Fibroblast of lung (primary cell): ENCODE measurements at regions not wholly inside any gene's neighbourhood (a gene's known extent, or its start where the extent isn't known, plus 50 kb on each side); places are given as distances from the start of the nearest gene placed in this dataset.

ENCODE experiments used
- DNase-seq, 2 donors: peaks; one replicate each; pipeline versions ENCODE4 v3.0.0 to v3.0.0-alpha.2; 2010; ENCODE audit warnings: low read depth in 2 of 2
- H2AFZ ChIP-seq: 2 replicates; pipeline ENCODE4 v1.5.1; 2012; ENCODE audit warnings: low read length, control low read depth, inconsistent platforms
- H3K27ac ChIP-seq: 2 replicates; pipeline ENCODE4 v1.5.1; 2011; ENCODE audit warnings: low read length, control low read depth; ENCODE audit not compliant: insufficient read depth
- H3K27me3 ChIP-seq: 2 replicates; pipeline ENCODE4 v1.5.1; 2011; ENCODE audit warnings: mild to moderate bottlenecking, low read length; ENCODE audit not compliant: control insufficient read depth, insufficient read depth
- H3K36me3 ChIP-seq: 2 replicates; pipeline ENCODE4 v1.5.1; 2011; ENCODE audit warnings: low read length; ENCODE audit not compliant: control insufficient read depth, insufficient read depth
- H3K4me1 ChIP-seq: 2 replicates; pipeline ENCODE4 v1.5.1; 2011; ENCODE audit warnings: low read length; ENCODE audit not compliant: control insufficient read depth, insufficient read depth; ENCODE audit errors: extremely low read depth
- H3K4me2 ChIP-seq: 2 replicates; pipeline ENCODE4 v1.5.1; 2011; ENCODE audit warnings: low read length, control low read depth; ENCODE audit not compliant: insufficient read depth; ENCODE audit errors: extremely low read depth
- H3K4me3 ChIP-seq, 4 experiments: fragments of 200-600 bp in 1 of 4; sonication (generic) in 1 of 4; replicated peaks in 1 of 4; 2 replicates each; pipeline ENCODE4 v1.5.1; 2011 to 2016; ENCODE audit warnings: low read length in 4 of 4, low read depth in 3 of 4, mild to moderate bottlenecking in 3 of 4, control low read depth in 2 of 4, inconsistent platforms in 1 of 4, mixed read lengths in 1 of 4; ENCODE audit not compliant: insufficient read depth in 1 of 4; ENCODE audit errors: control extremely low read depth in 1 of 4
- H3K79me2 ChIP-seq: 2 replicates; pipeline ENCODE4 v1.5.1; 2012; ENCODE audit warnings: mild to moderate bottlenecking, low read length, inconsistent platforms; ENCODE audit not compliant: control insufficient read depth, insufficient read depth
- H3K9ac ChIP-seq: 2 replicates; pipeline ENCODE4 v1.5.1; 2011; ENCODE audit warnings: mild to moderate bottlenecking, low read length, control low read depth; ENCODE audit not compliant: insufficient read depth
- H3K9me3 ChIP-seq: 2 replicates; pipeline ENCODE4 v1.5.1; 2012; ENCODE audit warnings: low read depth, low read length; ENCODE audit not compliant: control insufficient read depth, insufficient read depth
- H4K20me1 ChIP-seq: 2 replicates; pipeline ENCODE4 v1.5.1; 2011; ENCODE audit warnings: low read length; ENCODE audit not compliant: control insufficient read depth, insufficient read depth; ENCODE audit errors: extremely low read depth
- CTCF ChIP-seq, 2 donors: IDR thresholded peaks in 1 of 2; conservative IDR thresholded peaks in 1 of 2; 1 replicate in 1 of 2; 2 replicates in 1 of 2; pipeline ENCODE4 v1.5.1; 2011 to 2012; ENCODE audit warnings: low read length in 2 of 2, control low read depth in 1 of 2, inconsistent platforms in 1 of 2, low read depth in 1 of 2, mild to moderate bottlenecking in 1 of 2
- EZH2 ChIP-seq: IDR thresholded peaks from 2 replicates; pipeline ENCODE4 v1.5.1; 2012; ENCODE audit warnings: low read length, control low read depth, mild to moderate bottlenecking; ENCODE audit errors: missing control alignments

GRCh38 chr3:177374323-177374722 lies 177.0 kb upstream of the TBL1XR1 start:
- DNase-seq: no peak
- H3K79me2 ChIP-seq: no peaks in the 10 kb centered on the region
- no peaks in the 10 kb centered on the region for H3K4me1 ChIP-seq
- H3K4me2 ChIP-seq: no peak overlapping the region
- no peaks in the 10 kb centered on the region for H3K36me3 ChIP-seq
- no peak for TF ChIP-seq CTCF (conservative IDR thresholded peaks at IDR 0.05 in 1 of 2, IDR thresholded peaks at IDR 0.05 in 1 of 2; ENCODE audit: low read depth in 1 of 2, low read length in 2 of 2)
- TF ChIP-seq EZH2: no peak
- H2AFZ ChIP-seq: no peak overlapping the region
- no peak overlapping the region for H3K27ac ChIP-seq
- H3K9me3 ChIP-seq: no peaks in the 10 kb centered on the region
- H3K27me3 ChIP-seq: no peaks in the 10 kb centered on the region
- no peak overlapping the region for H3K9ac ChIP-seq
- no peaks in the 10 kb centered on the region for H4K20me1 ChIP-seq
- H3K4me3 ChIP-seq: no peak overlapping the region

- no peak overlapping the region for H3K27ac ChIP-seq
- DNase-seq: no peak
- H2AFZ ChIP-seq: no peak overlapping the region
- no peaks in the 10 kb centered on the region for H3K36me3 ChIP-seq
- TF ChIP-seq CTCF (conservative IDR thresholded peaks at IDR 0.05 in 1 of 2, IDR thresholded peaks at IDR 0.05 in 1 of 2; ENCODE audit: low read depth in 1 of 2, low read length in 2 of 2) (no peak), EZH2 (no peak)
- H3K79me2 ChIP-seq: no peaks in the 10 kb centered on the region
- no peaks in the 10 kb centered on the region for H4K20me1 ChIP-seq
- no peaks in the 10 kb centered on the region for H3K9me3 ChIP-seq
- no peaks in the 10 kb centered on the region for H3K27me3 ChIP-seq
- H3K9ac ChIP-seq: no peak overlapping the region
- no peak overlapping the region for H3K4me2 ChIP-seq
- no peaks in the 10 kb centered on the region for H3K4me1 ChIP-seq
- H3K4me3 ChIP-seq: no peak overlapping the region
Observed at GRCh38 chr3:177375316-177375715, 178.0 kb upstream of the TBL1XR1 start.

- no peak overlapping the region for H3K9ac ChIP-seq
- no peaks in the 10 kb centered on the region for H3K79me2 ChIP-seq
- H3K27ac ChIP-seq: no peak overlapping the region
- no peak overlapping the region for H3K4me3 ChIP-seq
- no peaks in the 10 kb centered on the region for H3K4me1 ChIP-seq
- DNase-seq: no peak
- no peak for TF ChIP-seq EZH2
- no peak for TF ChIP-seq CTCF (conservative IDR thresholded peaks at IDR 0.05 in 1 of 2, IDR thresholded peaks at IDR 0.05 in 1 of 2; ENCODE audit: low read depth in 1 of 2, low read length in 2 of 2)
- H3K27me3 ChIP-seq: no peaks in the 10 kb centered on the region
- no peaks in the 10 kb centered on the region for H3K9me3 ChIP-seq
- no peaks in the 10 kb centered on the region for H3K36me3 ChIP-seq
- H3K4me2 ChIP-seq: no peak overlapping the region
- H4K20me1 ChIP-seq: no peaks in the 10 kb centered on the region
- H2AFZ ChIP-seq: no peak overlapping the region
Observed at GRCh38 chr3:177377166-177377565, 179.9 kb upstream of the TBL1XR1 start.
